Testis (tissue), 2 donors: ENCODE measurements at regions not wholly inside any gene's neighbourhood (a gene's known extent, or its start where the extent isn't known, plus 50 kb on each side); places are given as distances from the start of the nearest gene placed in this dataset.

Experiments used
- CTCF ChIP-seq, 3 experiments: fragments of 450-650 bp in 2 of 3; fragments of 200-600 bp in 1 of 3; sonication (generic) in 1 of 3; IDR thresholded peaks; one replicate each; pipeline ENCODE4 v1.5.1; 2016 to 2019; ENCODE audit warnings: antibody characterized with exemption in 3 of 3, mild to moderate bottlenecking in 2 of 3, moderate library complexity in 1 of 3
- POLR2A ChIP-seq: fragments of 450-650 bp; IDR thresholded peaks from one replicate; pipeline ENCODE4 v1.6.1; 2017; ENCODE audit warnings: antibody characterized with exemption, mild to moderate bottlenecking, moderate library complexity

DNA sequence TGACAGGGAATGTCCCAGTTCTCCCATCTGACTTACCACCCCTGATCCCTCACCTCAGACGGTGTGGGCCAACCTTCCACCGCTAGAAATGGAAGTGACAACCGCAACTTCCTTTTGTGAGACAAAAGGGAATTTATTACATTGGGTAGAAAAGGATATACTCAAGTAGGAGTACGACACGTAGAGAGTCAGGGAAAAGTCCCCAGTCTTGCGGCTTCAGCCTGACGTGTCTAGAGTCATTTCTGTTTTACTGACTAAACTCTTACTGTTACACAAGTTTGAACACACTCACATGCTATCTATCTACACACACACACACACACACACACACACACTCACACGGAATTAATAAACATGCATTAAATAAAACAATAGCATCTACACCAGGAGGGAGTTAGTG lies 178.9 kb downstream of the COPRS start:
- TF ChIP-seq CTCF (IDR thresholded peaks at IDR 0.05) (no peak), POLR2A (no peak)
